ENCODE measurements at regions not wholly inside any gene's neighbourhood (a gene's known extent, or its start where the extent isn't known, plus 50 kb on each side); places are given as distances from the start of the nearest gene placed in this dataset.
"Not testable (repeated sequence)": the region's sequence is repeated elsewhere in the genome, so short reads cannot be mapped to it uniquely, and the experiment has no call there.

DNA sequence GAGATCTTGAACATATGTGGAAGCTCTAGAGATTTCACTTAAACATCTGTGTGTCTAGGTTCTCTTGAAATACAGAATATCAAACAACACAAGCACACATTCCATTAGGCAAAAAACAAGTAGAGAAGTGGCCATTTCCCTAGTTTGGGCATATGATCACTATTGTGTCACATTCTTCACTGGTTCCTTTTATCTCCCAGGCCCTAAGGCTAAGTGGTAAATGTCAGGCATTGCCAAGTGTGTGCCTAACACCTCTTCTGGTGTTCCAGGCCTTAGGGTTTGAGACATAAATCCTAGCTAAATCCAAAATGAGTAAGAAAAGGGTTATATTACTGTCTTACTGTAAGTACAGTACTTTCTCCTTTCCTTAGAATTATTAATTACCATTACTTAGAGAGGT lies 880.1 kb downstream of the PDCD6IP start:
- no peak for TF ChIP-seq EZH2 (IDR thresholded peaks at IDR 0.05; ENCODE audit: low read depth)
- TF ChIP-seq, protein P1, sequence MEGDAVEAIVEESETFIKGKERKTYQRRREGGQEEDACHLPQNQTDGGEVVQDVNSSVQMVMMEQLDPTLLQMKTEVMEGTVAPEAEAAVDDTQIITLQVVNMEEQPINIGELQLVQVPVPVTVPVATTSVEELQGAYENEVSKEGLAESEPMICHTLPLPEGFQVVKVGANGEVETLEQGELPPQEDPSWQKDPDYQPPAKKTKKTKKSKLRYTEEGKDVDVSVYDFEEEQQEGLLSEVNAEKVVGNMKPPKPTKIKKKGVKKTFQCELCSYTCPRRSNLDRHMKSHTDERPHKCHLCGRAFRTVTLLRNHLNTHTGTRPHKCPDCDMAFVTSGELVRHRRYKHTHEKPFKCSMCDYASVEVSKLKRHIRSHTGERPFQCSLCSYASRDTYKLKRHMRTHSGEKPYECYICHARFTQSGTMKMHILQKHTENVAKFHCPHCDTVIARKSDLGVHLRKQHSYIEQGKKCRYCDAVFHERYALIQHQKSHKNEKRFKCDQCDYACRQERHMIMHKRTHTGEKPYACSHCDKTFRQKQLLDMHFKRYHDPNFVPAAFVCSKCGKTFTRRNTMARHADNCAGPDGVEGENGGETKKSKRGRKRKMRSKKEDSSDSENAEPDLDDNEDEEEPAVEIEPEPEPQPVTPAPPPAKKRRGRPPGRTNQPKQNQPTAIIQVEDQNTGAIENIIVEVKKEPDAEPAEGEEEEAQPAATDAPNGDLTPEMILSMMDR (conservative IDR thresholded peaks at IDR 0.05), result no peak
- Histone ChIP-seq H3K4me1 (replicated peaks; ENCODE audit: insufficient read depth) (no peaks in the 10 kb centered on the region), H3K79me2 (ENCODE audit: low read depth) (no peaks in the 10 kb centered on the region), H3K4me3 (no peak overlapping the region), H3K4me2 (no peak overlapping the region), H3F3A (ENCODE audit: insufficient read depth, low read depth) (no peaks in the 10 kb centered on the region), H3K9me3 (ENCODE audit: insufficient read depth, low read depth) (no peaks in the 10 kb centered on the region), H4K20me1 (ENCODE audit: insufficient read depth) (no peaks in the 10 kb centered on the region), H3K27ac (no peak overlapping the region), H3K27me3 (ENCODE audit: insufficient read depth, low read depth) (no peaks in the 10 kb centered on the region), H2AFZ (no peak overlapping the region), H3K36me3 (ENCODE audit: low read depth) (no peaks in the 10 kb centered on the region), H3K9me2 (ENCODE audit: insufficient read depth) (no peaks in the 10 kb centered on the region)
- intact Hi-C loops (cut with micrococcal nuclease; ENCODE audit: unreplicated experiment), result no loop called here
- no peak for DNase-seq
- BruUV-seq (replicated peaks), result no TSS peak
- POLR2A ChIA-PET (ENCODE audit: unreplicated experiment), result no interaction called here
- CTCF ChIA-PET, result no interaction called here

DNA sequence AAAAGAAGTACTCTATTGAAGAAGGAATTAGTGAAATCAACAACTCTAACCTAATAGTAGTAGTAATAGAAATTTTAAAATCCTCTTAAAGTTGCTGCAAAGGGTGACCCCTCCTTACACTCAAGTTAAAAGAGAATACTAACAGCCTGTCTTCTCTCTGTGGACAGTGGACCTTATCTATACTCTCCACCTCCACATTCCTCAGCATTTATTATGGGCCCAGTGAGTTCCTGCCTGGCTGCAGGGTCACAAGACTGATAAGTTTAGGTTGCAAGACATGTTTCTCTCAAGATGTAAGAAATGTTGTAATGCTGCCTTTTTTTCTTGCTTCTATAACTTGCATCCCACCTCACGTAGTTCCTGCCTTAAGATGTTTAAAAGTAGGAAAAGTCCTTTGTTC lies 880.6 kb downstream of the PDCD6IP start:
- H3K4me2 ChIP-seq; H3K79me2 ChIP-seq (ENCODE audit: low read depth); H4K20me1 ChIP-seq (ENCODE audit: insufficient read depth); H3K9me2 ChIP-seq (ENCODE audit: insufficient read depth); H3K9me3 ChIP-seq (ENCODE audit: insufficient read depth, low read depth); H3K27me3 ChIP-seq (ENCODE audit: insufficient read depth, low read depth); intact Hi-C loops (cut with micrococcal nuclease; ENCODE audit: unreplicated experiment); H3K4me1 ChIP-seq (replicated peaks; ENCODE audit: insufficient read depth); BruUV-seq (replicated peaks); H3K4me3 ChIP-seq; H3K27ac ChIP-seq; DNase-seq; POLR2A ChIA-PET (ENCODE audit: unreplicated experiment); CTCF ChIA-PET; H3F3A ChIP-seq (ENCODE audit: insufficient read depth, low read depth); H2AFZ ChIP-seq; H3K36me3 ChIP-seq (ENCODE audit: low read depth): not testable (repeated sequence)

DNA sequence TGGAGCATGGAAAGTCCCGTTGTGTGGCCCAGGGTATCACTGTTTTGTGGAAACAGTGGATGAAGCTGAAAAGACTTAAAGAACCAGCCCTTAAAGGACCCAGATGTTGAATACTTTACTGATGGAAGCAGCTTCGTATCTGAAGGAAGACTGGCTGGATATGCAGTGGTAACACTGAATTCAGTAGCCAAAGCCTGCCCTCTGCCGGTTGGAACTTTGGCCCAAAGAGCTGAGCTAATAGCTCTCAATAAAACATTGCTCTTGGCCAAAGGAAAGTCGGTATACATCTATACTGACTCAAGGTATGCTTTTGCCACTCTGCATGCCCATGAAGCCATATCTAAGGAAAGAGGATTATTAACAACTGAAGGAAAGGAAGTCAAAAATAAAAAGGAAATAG lies 885.4 kb downstream of the PDCD6IP start:
- no peaks in the 10 kb centered on the region for H3K9me2 ChIP-seq (ENCODE audit: insufficient read depth)
- no peaks in the 10 kb centered on the region for H3K36me3 ChIP-seq (ENCODE audit: low read depth)
- H3K27me3 ChIP-seq (ENCODE audit: insufficient read depth, low read depth), result no peaks in the 10 kb centered on the region
- H4K20me1 ChIP-seq (ENCODE audit: insufficient read depth), result no peaks in the 10 kb centered on the region
- H3F3A ChIP-seq (ENCODE audit: insufficient read depth, low read depth), result no peaks in the 10 kb centered on the region
- H3K79me2 ChIP-seq (ENCODE audit: low read depth), result no peaks in the 10 kb centered on the region
- no peak overlapping the region for H2AFZ ChIP-seq
- no peaks in the 10 kb centered on the region for H3K9me3 ChIP-seq (ENCODE audit: insufficient read depth, low read depth)
- peak in 1 of 2 experiments; percentile 36 for DNase-seq
- TF ChIP-seq, protein P1 (conservative IDR thresholded peaks at IDR 0.05), result peak; percentile 56
- TF ChIP-seq EZH2 (IDR thresholded peaks at IDR 0.05; ENCODE audit: low read depth), result no peak
- H3K4me2 ChIP-seq, result no peak overlapping the region
- H3K4me3 ChIP-seq, result no peak overlapping the region
- H3K27ac ChIP-seq, result no peak overlapping the region
- CTCF ChIA-PET, result interaction anchor here (0.6 to 1.1 kb wide), 4 partner anchors 423 to 1695 kb away, joined by 3 to 6 read pairs (median 4); no protein-coding TSS in a partner anchor
- POLR2A ChIA-PET (ENCODE audit: unreplicated experiment), result no interaction called here
- BruUV-seq (replicated peaks), result no TSS peak
- no peaks in the 10 kb centered on the region for H3K4me1 ChIP-seq (replicated peaks; ENCODE audit: insufficient read depth)
- intact Hi-C loops (cut with micrococcal nuclease; ENCODE audit: unreplicated experiment), result loop anchor here (1.0 to 2.0 kb wide), 2 partner anchors 703 to 801 kb away; no protein-coding TSS in a partner anchor

DNA sequence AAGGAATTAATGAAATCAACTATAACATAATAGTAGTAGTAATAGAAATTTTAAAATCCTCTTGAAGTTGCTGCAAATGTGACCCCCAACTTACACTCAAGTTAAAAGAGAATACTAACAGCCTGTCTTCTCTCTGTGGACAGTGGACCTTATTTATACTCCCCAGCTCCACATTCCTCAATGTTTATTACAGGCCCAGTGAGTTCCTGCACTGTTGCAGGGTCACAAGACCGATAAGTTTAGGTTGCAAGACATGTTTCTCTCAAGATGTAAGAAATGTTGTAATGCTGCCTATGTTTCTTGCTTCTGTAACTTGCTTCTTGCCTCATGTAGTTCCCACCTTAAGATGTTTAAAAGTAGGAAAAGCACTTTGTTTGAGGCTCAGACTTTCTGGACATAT lies 888.1 kb downstream of the PDCD6IP start:
- ChIA-PET CTCF (no interaction called here), POLR2A (ENCODE audit: unreplicated experiment) (no interaction called here)
- no peak overlapping the region for H3K27ac ChIP-seq
- H3K36me3 ChIP-seq (ENCODE audit: low read depth), result no peaks in the 10 kb centered on the region
- BruUV-seq (replicated peaks), result no TSS peak
- no peaks in the 10 kb centered on the region for H4K20me1 ChIP-seq (ENCODE audit: insufficient read depth)
- no peaks in the 10 kb centered on the region for H3K27me3 ChIP-seq (ENCODE audit: insufficient read depth, low read depth)
- intact Hi-C loops (cut with micrococcal nuclease; ENCODE audit: unreplicated experiment), result no loop called here
- no peak overlapping the region for H3K4me2 ChIP-seq
- no peaks in the 10 kb centered on the region for H3K9me3 ChIP-seq (ENCODE audit: insufficient read depth, low read depth)
- no peaks in the 10 kb centered on the region for H3F3A ChIP-seq (ENCODE audit: insufficient read depth, low read depth)
- H3K4me1 ChIP-seq (replicated peaks; ENCODE audit: insufficient read depth), result no peaks in the 10 kb centered on the region
- TF ChIP-seq, protein P1 (conservative IDR thresholded peaks at IDR 0.05), result no peak
- no peak overlapping the region for H2AFZ ChIP-seq
- H3K79me2 ChIP-seq (ENCODE audit: low read depth), result no peaks in the 10 kb centered on the region
- DNase-seq, result no peak
- no peaks in the 10 kb centered on the region for H3K9me2 ChIP-seq (ENCODE audit: insufficient read depth)
- H3K4me3 ChIP-seq, result no peak overlapping the region
